HEK293T (cell line): ENCODE measurements at regions not wholly inside any gene's neighbourhood (a gene's known extent, or its start where the extent isn't known, plus 50 kb on each side); places are given as distances from the start of the nearest gene placed in this dataset.

Experiments used
- CTCF ChIA-PET: fragments of 350-600 bp; formaldehyde crosslinking; extraction: SDS; loops from one replicate; lab custom pipeline; 2021; ENCODE audit warnings: antibody characterized with exemption, inconsistent platforms; lab: Yijun Ruan, JAX
- POLR2A ChIA-PET: fragments of 350-600 bp; formaldehyde crosslinking; extraction: SDS; loops from one replicate; lab custom pipeline; 2020; ENCODE audit warnings: antibody characterized with exemption, inconsistent platforms; lab: Yijun Ruan, JAX
- DNase-seq: peaks from one replicate; pipeline ENCODE4 v3.0.0; 2012; ENCODE audit warnings: mixed read lengths; ENCODE audit errors: extremely low spot score
- ARNT ChIP-seq: fragments of 450-650 bp; IDR thresholded peaks from 2 replicates; pipeline ENCODE4 v1.6.1; 2017; ENCODE audit warnings: mild to moderate bottlenecking
- BHLHE40 ChIP-seq: fragments of 450-650 bp; IDR thresholded peaks from 2 replicates; pipeline ENCODE4 v1.6.1; 2016; ENCODE audit warnings: mild to moderate bottlenecking, moderate library complexity, borderline replicate concordance
- CTBP1 ChIP-seq: fragments of 450-650 bp; IDR thresholded peaks from 2 replicates; pipeline ENCODE4 v1.6.1; 2016; ENCODE audit warnings: borderline replicate concordance
- ELF4 ChIP-seq: fragments of 450-650 bp; IDR thresholded peaks from 2 replicates; pipeline ENCODE4 v1.6.1; 2017; ENCODE audit warnings: antibody characterized with exemption
- FOXA1 ChIP-seq: fragments of 450-650 bp; IDR thresholded peaks from 2 replicates; pipeline ENCODE4 v1.6.1; 2016; ENCODE audit warnings: mild to moderate bottlenecking
- FOXK2 ChIP-seq: fragments of 450-650 bp; IDR thresholded peaks from 2 replicates; pipeline ENCODE4 v1.6.1; 2016; ENCODE audit warnings: mild to moderate bottlenecking
- FOXM1 ChIP-seq: fragments of 450-650 bp; IDR thresholded peaks from 2 replicates; pipeline ENCODE4 v1.6.1; 2017; ENCODE audit warnings: mild to moderate bottlenecking, borderline replicate concordance
- HDGF ChIP-seq: fragments of 450-650 bp; IDR thresholded peaks from 2 replicates; pipeline ENCODE4 v1.6.1; 2017; ENCODE audit warnings: antibody characterized with exemption, borderline replicate concordance
- L3MBTL2 ChIP-seq: fragments of 450-650 bp; conservative IDR thresholded peaks from 2 replicates; pipeline ENCODE4 v1.6.1; 2016; ENCODE audit warnings: mild to moderate bottlenecking
- LEF1 ChIP-seq: fragments of 450-650 bp; IDR thresholded peaks from 2 replicates; pipeline ENCODE4 v1.6.1; 2017; ENCODE audit warnings: mild to moderate bottlenecking, borderline replicate concordance
- NFRKB ChIP-seq: fragments of 450-650 bp; IDR thresholded peaks from 2 replicates; pipeline ENCODE4 v1.6.1; 2016; ENCODE audit warnings: mild to moderate bottlenecking, moderate library complexity
- PKNOX1 ChIP-seq: fragments of 450-650 bp; IDR thresholded peaks from 2 replicates; pipeline ENCODE4 v1.6.1; 2016
- SP1 ChIP-seq: fragments of 450-650 bp; IDR thresholded peaks from 2 replicates; pipeline ENCODE4 v1.6.1; 2017
- SUZ12 ChIP-seq: fragments of 450-650 bp; IDR thresholded peaks from 2 replicates; pipeline ENCODE4 v1.6.1; 2016; ENCODE audit warnings: mild to moderate bottlenecking
- TARDBP ChIP-seq: fragments of 450-650 bp; IDR thresholded peaks from 2 replicates; pipeline ENCODE4 v1.6.1; 2016
- ZNF384 ChIP-seq: fragments of 450-650 bp; IDR thresholded peaks from 2 replicates; pipeline ENCODE4 v1.6.1; 2016

- TF ChIP-seq ZNF384, result no peak
- no peak for TF ChIP-seq BHLHE40
- TF ChIP-seq FOXK2, result no peak
- TF ChIP-seq SP1, result no peak
- no peak for TF ChIP-seq ELF4
- no peak for TF ChIP-seq LEF1
- TF ChIP-seq CTBP1, result no peak
- TF ChIP-seq TARDBP, result no peak
- no peak for TF ChIP-seq L3MBTL2
- no peak for TF ChIP-seq FOXA1
- TF ChIP-seq ARNT, result no peak
- CTCF ChIA-PET, result no interaction called here
- no peak for DNase-seq
- POLR2A ChIA-PET, result no interaction called here
Observed at GRCh38 chr15:81858136-81858535, 187.7 kb downstream of the MEX3B start.

- ChIA-PET CTCF (no interaction called here), POLR2A (no interaction called here)
- no peak for DNase-seq
- TF ChIP-seq ARNT (no peak), FOXK2 (no peak)
Observed at GRCh38 chr15:81856634-81857026, 189.2 kb downstream of the MEX3B start.

- ChIA-PET CTCF (no interaction called here), POLR2A (no interaction called here)
- no peak for TF ChIP-seq HDGF
- TF ChIP-seq SP1, result no peak
- no peak for DNase-seq
Observed at GRCh38 chr15:81856001-81856633, 189.7 kb downstream of the MEX3B start.

- ChIA-PET CTCF (no interaction called here), POLR2A (no interaction called here)
- TF ChIP-seq FOXA1 (no peak), FOXK2 (no peak), FOXM1 (no peak), ARNT (no peak), TARDBP (no peak), HDGF (no peak), BHLHE40 (no peak), CTBP1 (no peak), L3MBTL2 (no peak), NFRKB (no peak), ELF4 (no peak), SP1 (no peak), LEF1 (no peak), ZNF384 (no peak), PKNOX1 (no peak), SUZ12 (no peak)
- no peak for DNase-seq
Observed at GRCh38 chr15:81853150-81853748, 192.6 kb downstream of the MEX3B start.

- ChIA-PET CTCF (no interaction called here), POLR2A (no interaction called here)
- no peak for DNase-seq
- no peak for TF ChIP-seq L3MBTL2
- no peak for TF ChIP-seq FOXM1
- no peak for TF ChIP-seq FOXK2
- TF ChIP-seq CTBP1, result no peak
Observed at GRCh38 chr15:81852411-81853149, 193.2 kb downstream of the MEX3B start.

GRCh38 chr15:81851757-81852156, 194.1 kb downstream of the MEX3B start:
- no peak for TF ChIP-seq ZNF384
- TF ChIP-seq FOXM1, result no peak
- TF ChIP-seq NFRKB, result no peak
- TF ChIP-seq SP1, result no peak
- DNase-seq, result no peak
- ChIA-PET CTCF (no interaction called here), POLR2A (no interaction called here)

- CTCF ChIA-PET, result no interaction called here
- no peak for TF ChIP-seq FOXM1
- no peak for TF ChIP-seq SUZ12
Observed at GRCh38 chr15:81851325-81851724, 194.5 kb downstream of the MEX3B start.

GRCh38 chr15:81849289-81849688, 196.5 kb downstream of the MEX3B start:
- POLR2A ChIA-PET, result no interaction called here
- DNase-seq, result no peak
- TF ChIP-seq FOXK2 (no peak), NFRKB (no peak), SP1 (no peak), FOXM1 (no peak), CTBP1 (no peak), L3MBTL2 (no peak), PKNOX1 (no peak), HDGF (no peak), TARDBP (no peak), LEF1 (no peak), ELF4 (no peak), ZNF384 (no peak), BHLHE40 (no peak), FOXA1 (no peak)
- CTCF ChIA-PET, result no interaction called here

More at GRCh38 chr15:81851325-81851724, 194.5 kb downstream of the MEX3B start:
- POLR2A ChIA-PET, result interaction anchor here (1.2 kb wide), 1 partner anchor 195 kb away, joined by 3 read pairs; no protein-coding TSS in a partner anchor
- DNase-seq, result no peak
